ENCODE measurements at regions not wholly inside any gene's neighbourhood (a gene's known extent, or its start where the extent isn't known, plus 50 kb on each side); places are given as distances from the start of the nearest gene placed in this dataset.

DNA sequence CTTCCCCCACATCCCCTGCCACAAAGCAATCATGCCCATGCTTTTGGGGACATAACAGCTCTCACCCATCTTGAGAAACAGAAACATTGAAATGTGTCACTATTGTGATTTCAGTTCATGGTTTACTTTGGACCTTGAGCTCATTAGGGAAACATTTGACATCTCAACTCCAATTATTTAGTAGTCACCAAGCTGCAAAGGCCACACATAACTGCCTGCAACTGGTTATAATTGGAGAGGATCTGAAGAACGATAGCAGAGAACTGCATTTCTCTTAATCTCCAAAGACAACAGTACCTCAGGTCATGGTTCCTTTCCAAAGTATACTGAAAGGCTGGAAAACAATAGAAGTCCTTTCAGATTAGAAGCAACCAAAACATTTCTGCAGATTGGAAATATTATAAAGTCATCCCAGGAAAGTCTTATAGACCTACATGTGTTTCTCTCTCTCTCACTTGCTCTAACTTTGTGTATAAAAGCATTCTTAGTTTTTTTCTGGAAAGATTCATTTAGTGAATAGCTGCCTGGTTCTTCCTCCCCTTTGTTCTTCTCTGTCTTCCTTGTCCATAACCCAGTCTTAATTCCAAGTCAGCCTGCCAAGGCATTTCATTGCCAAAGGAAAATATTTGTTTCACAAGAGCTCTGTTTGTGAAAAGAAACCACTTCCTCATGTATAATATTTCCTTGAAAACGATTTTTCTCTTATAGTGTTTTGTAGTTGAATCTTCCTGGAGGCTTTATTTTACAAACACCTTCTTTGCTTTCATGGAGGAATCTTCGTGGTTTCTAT is 426.8 kb downstream of the ADGRL2 start:
- Histone ChIP-seq H3K9me3 (replicated peaks) (no peaks in the 10 kb centered on the region), H3K27ac (replicated peaks) (peak overlapping the region; percentile 4), H3K27me3 (ENCODE audit: low read depth) (no peaks in the 10 kb centered on the region), H3K4me1 (peaks cover 29% of the 10 kb centered on the region), H3K4me3 (no peak overlapping the region), H3K36me3 (no peaks in the 10 kb centered on the region)
- TF ChIP-seq, protein P1, sequence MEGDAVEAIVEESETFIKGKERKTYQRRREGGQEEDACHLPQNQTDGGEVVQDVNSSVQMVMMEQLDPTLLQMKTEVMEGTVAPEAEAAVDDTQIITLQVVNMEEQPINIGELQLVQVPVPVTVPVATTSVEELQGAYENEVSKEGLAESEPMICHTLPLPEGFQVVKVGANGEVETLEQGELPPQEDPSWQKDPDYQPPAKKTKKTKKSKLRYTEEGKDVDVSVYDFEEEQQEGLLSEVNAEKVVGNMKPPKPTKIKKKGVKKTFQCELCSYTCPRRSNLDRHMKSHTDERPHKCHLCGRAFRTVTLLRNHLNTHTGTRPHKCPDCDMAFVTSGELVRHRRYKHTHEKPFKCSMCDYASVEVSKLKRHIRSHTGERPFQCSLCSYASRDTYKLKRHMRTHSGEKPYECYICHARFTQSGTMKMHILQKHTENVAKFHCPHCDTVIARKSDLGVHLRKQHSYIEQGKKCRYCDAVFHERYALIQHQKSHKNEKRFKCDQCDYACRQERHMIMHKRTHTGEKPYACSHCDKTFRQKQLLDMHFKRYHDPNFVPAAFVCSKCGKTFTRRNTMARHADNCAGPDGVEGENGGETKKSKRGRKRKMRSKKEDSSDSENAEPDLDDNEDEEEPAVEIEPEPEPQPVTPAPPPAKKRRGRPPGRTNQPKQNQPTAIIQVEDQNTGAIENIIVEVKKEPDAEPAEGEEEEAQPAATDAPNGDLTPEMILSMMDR (IDR thresholded peaks at IDR 0.05; ENCODE audit: borderline replicate concordance), result no peak
- DNase-seq, result no peak
- intact Hi-C loops (cut with micrococcal nuclease), result no loop called here

GRCh38 chr1:82226186-82226505 is 425.4 kb downstream of the ADGRL2 start:
- Histone ChIP-seq H3K4me1 (peaks cover 29% of the 10 kb centered on the region), H3K27ac (replicated peaks) (no peak overlapping the region), H3K9me3 (replicated peaks) (no peaks in the 10 kb centered on the region), H3K36me3 (no peaks in the 10 kb centered on the region), H3K27me3 (ENCODE audit: low read depth) (no peaks in the 10 kb centered on the region), H3K4me3 (no peak overlapping the region)
- no peak for DNase-seq
- TF ChIP-seq, protein P1 (IDR thresholded peaks at IDR 0.05; ENCODE audit: borderline replicate concordance), result no peak
- intact Hi-C loops (cut with micrococcal nuclease), result no loop called here

GRCh38 chr1:82225421-82226185 is 424.9 kb downstream of the ADGRL2 start:
- intact Hi-C loops (cut with micrococcal nuclease), result no loop called here
- no peak for DNase-seq

DNA sequence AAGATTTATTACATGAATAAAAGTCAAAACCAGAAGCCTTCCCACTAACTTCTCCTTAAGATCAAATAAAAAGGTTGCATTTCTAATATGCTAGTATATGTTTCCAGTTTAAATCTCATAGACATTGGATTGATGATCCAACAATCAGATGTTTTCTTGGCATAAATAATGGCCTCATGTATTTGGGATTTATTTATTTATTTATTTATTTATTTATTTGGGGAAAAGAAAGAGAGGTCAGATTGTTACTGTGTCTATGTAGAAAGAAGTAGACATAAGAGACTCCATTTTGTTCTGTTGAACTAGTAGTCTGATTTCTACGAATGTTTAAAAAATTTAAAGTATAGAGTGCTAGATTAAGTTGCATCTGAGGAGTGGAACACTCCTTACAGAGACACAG is 422.4 kb downstream of the ADGRL2 start:
- Histone ChIP-seq H3K4me3 (no peak overlapping the region), H3K36me3 (no peaks in the 10 kb centered on the region), H3K27ac (replicated peaks) (no peak overlapping the region), H3K4me1 (peaks cover 29% of the 10 kb centered on the region), H3K9me3 (replicated peaks) (no peaks in the 10 kb centered on the region), H3K27me3 (ENCODE audit: low read depth) (no peaks in the 10 kb centered on the region)
- DNase-seq, result no peak
- intact Hi-C loops (cut with micrococcal nuclease), result no loop called here
- TF ChIP-seq, protein P1 (IDR thresholded peaks at IDR 0.05; ENCODE audit: borderline replicate concordance), result no peak

More at GRCh38 chr1:82225421-82226185, 424.9 kb downstream of the ADGRL2 start:
- Histone ChIP-seq H3K4me1 (peaks cover 29% of the 10 kb centered on the region), H3K27me3 (ENCODE audit: low read depth) (no peaks in the 10 kb centered on the region), H3K27ac (replicated peaks) (peak overlapping the region; percentile 22), H3K36me3 (no peaks in the 10 kb centered on the region), H3K4me3 (no peak overlapping the region), H3K9me3 (replicated peaks) (no peaks in the 10 kb centered on the region)
- TF ChIP-seq, protein P1 (IDR thresholded peaks at IDR 0.05; ENCODE audit: borderline replicate concordance), result no peak

- H3K27ac ChIP-seq (replicated peaks), result no peak overlapping the region
- intact Hi-C loops (cut with micrococcal nuclease), result no loop called here
- H3K36me3 ChIP-seq, result no peaks in the 10 kb centered on the region
- TF ChIP-seq, protein P1 (IDR thresholded peaks at IDR 0.05; ENCODE audit: borderline replicate concordance), result no peak
- no peak overlapping the region for H3K4me3 ChIP-seq
- no peaks in the 10 kb centered on the region for H3K9me3 ChIP-seq (replicated peaks)
- no peak for DNase-seq
- peaks cover 17% of the 10 kb centered on the region for H3K4me1 ChIP-seq
- H3K27me3 ChIP-seq (ENCODE audit: low read depth), result no peaks in the 10 kb centered on the region
Measured at GRCh38 chr1:82221721-82222120, 421.0 kb downstream of the ADGRL2 start.

Data from left ventricle myocardium inferior (tissue), 1 donor.